ENCODE measurements at regions not wholly inside any gene's neighbourhood (a gene's known extent, or its start where the extent isn't known, plus 50 kb on each side); places are given as distances from the start of the nearest gene placed in this dataset.

- DNase-seq, result no peak
Observed at GRCh38 chr4:126812076-126812475, 820.7 kb upstream of the INTU start.

GRCh38 chr4:126820631-126821030 lies 812.1 kb upstream of the INTU start:
- no peak for DNase-seq

- DNase-seq, result no peak
Observed at GRCh38 chr4:126821152-126821551, 811.6 kb upstream of the INTU start.

- no peak for DNase-seq
Observed at GRCh38 chr4:126825083-126825482, 807.7 kb upstream of the INTU start.

GRCh38 chr4:126827669-126828068 lies 805.1 kb upstream of the INTU start:
- no peak for DNase-seq

GRCh38 chr4:126834854-126835253 lies 797.9 kb upstream of the INTU start:
- no peak for DNase-seq

- DNase-seq, result no peak
Observed at GRCh38 chr4:126838941-126839679, 793.6 kb upstream of the INTU start.

- DNase-seq, result no peak
Observed at GRCh38 chr4:126843492-126844067, 789.2 kb upstream of the INTU start.

- no peak for DNase-seq
Observed at GRCh38 chr4:126850286-126850685, 782.5 kb upstream of the INTU start.

- DNase-seq, result no peak
Observed at GRCh38 chr4:126851391-126851790, 781.4 kb upstream of the INTU start.

- DNase-seq, result no peak
Observed at GRCh38 chr4:126853715-126854114, 779.0 kb upstream of the INTU start.

- DNase-seq, result no peak
Observed at GRCh38 chr4:126856906-126857305, 775.9 kb upstream of the INTU start.

- no peak for DNase-seq
Observed at GRCh38 chr4:126859314-126859713, 773.4 kb upstream of the INTU start.

GRCh38 chr4:126859872-126860271 lies 772.9 kb upstream of the INTU start:
- no peak for DNase-seq

GRCh38 chr4:126860308-126860707 lies 772.4 kb upstream of the INTU start:
- DNase-seq, result no peak

- no peak for DNase-seq
Observed at GRCh38 chr4:126869967-126870366, 762.8 kb upstream of the INTU start.

GRCh38 chr4:126871810-126872209 lies 760.9 kb upstream of the INTU start:
- no peak for DNase-seq

GRCh38 chr4:126874533-126874932 lies 758.2 kb upstream of the INTU start:
- no peak for DNase-seq

- no peak for DNase-seq
Observed at GRCh38 chr4:126888968-126889367, 743.8 kb upstream of the INTU start.

- DNase-seq, result no peak
Observed at GRCh38 chr4:126890383-126890782, 742.4 kb upstream of the INTU start.

GRCh38 chr4:126890994-126891393 lies 741.8 kb upstream of the INTU start:
- no peak for DNase-seq

- no peak for DNase-seq
Observed at GRCh38 chr4:126894963-126895362, 737.8 kb upstream of the INTU start.

GRCh38 chr4:126895988-126896570 lies 736.7 kb upstream of the INTU start:
- DNase-seq, result no peak

- DNase-seq, result no peak
Observed at GRCh38 chr4:126897038-126897437, 735.7 kb upstream of the INTU start.

- DNase-seq, result no peak
Observed at GRCh38 chr4:126898815-126899214, 733.9 kb upstream of the INTU start.
